ENCODE measurements at regions not wholly inside any gene's neighbourhood (a gene's known extent, or its start where the extent isn't known, plus 50 kb on each side); places are given as distances from the start of the nearest gene placed in this dataset.

DNA sequence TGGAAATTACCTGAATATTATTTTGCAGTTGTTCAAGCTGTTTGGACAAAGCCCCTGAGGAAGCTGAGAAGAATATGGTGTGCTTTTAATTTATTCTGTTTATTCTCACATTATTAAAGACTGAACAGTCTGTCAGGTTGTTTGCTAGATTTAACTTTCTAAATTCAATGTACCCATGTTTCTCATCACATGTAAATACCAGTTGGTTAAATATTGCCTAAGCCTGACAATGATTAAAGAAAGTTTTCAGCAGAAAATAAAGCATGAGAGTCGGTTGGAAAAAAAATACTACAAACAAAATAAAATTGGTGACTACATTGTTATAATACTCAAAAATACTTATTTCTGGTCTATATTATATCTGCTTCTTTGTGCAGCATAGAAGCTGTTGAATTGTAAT, 1974.7 kb downstream of the ARAP2 start:
- Histone ChIP-seq H3K27me3 (no peaks in the 10 kb centered on the region), H3K4me3 (peak overlapping the region; percentile 8 to 44 (median 37)), H3K36me3 (no peaks in the 10 kb centered on the region), H3K9me3 (no peaks in the 10 kb centered on the region), H3K4me1 (no peaks in the 10 kb centered on the region), H3K27ac (peak overlapping the region in 2 of 3 donors; percentile 57 to 70)
- 28% methylated on average over 1 of the region's 1 CpG for WGBS (ENCODE audit: insufficient coverage, low coverage, low lambda C conversion rate, missing lambda C conversion rate)
- peak; percentile 41 for TF ChIP-seq POLR2A (IDR thresholded peaks at IDR 0.05)
- TF ChIP-seq, protein P1, sequence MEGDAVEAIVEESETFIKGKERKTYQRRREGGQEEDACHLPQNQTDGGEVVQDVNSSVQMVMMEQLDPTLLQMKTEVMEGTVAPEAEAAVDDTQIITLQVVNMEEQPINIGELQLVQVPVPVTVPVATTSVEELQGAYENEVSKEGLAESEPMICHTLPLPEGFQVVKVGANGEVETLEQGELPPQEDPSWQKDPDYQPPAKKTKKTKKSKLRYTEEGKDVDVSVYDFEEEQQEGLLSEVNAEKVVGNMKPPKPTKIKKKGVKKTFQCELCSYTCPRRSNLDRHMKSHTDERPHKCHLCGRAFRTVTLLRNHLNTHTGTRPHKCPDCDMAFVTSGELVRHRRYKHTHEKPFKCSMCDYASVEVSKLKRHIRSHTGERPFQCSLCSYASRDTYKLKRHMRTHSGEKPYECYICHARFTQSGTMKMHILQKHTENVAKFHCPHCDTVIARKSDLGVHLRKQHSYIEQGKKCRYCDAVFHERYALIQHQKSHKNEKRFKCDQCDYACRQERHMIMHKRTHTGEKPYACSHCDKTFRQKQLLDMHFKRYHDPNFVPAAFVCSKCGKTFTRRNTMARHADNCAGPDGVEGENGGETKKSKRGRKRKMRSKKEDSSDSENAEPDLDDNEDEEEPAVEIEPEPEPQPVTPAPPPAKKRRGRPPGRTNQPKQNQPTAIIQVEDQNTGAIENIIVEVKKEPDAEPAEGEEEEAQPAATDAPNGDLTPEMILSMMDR (IDR thresholded peaks at IDR 0.05) = no peak
- DNase-seq (no peak), ATAC-seq (peak; percentile 62 to 87 (median 76))
- intact Hi-C loops (cut with DNase I) = no loop called here

DNA sequence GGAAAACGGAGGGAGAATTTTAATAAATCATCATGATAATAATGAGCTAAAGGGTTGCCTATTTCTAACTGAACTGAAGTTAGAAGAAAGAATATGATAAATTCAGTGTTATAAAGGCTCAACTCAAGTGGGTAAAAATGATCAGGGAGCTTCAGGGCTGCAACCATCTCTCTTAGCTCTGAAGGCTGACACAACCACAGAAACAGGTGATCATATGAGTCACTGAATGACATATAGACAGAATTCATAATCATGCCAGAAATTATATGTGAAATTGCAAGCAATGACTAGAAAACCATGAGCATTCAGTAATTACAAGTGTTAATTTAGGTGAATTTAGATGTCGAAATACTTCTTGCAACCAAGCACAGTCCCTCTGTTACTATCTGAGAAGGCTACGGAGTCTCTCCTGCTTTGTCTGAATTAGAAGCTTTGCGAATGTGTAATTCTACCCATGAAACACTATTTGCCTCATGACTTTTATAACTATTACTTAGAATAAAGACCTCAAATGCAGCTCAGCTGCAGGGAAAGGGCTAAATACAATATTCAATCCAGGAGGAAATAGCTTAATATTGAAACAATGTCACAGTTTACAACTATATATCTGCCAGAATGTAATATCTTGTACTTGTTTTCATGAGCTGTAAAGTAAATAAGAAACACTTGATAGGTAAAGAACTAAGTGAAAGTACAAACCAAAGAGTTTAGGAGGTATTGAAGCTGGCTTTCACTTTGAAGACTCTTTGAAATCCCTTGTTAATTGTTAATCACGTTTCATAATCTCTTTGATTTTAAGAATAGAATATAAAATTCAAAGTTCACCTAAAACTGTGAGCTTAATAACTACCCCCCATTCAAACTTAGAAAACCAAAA, 1972.6 kb downstream of the ARAP2 start:
- H3K27me3 ChIP-seq = no peaks in the 10 kb centered on the region
- ATAC-seq (peak; percentile 73 to 74 (median 74)), DNase-seq (no peak)
- WGBS (ENCODE audit: insufficient coverage, low coverage, low lambda C conversion rate, missing lambda C conversion rate) = 29% methylated on average over 5 of the region's 5 CpGs
- TF ChIP-seq, protein P1 (IDR thresholded peaks at IDR 0.05) = no peak
- TF ChIP-seq POLR2A (IDR thresholded peaks at IDR 0.05) = no peak
- H3K27ac ChIP-seq = peak overlapping the region; percentile 8 to 72 (median 70)
- no peaks in the 10 kb centered on the region for H3K9me3 ChIP-seq
- H3K4me3 ChIP-seq = peak overlapping the region in 1 of 3 donors; percentile 23
- no peaks in the 10 kb centered on the region for H3K4me1 ChIP-seq
- intact Hi-C loops (cut with DNase I) = no loop called here
- H3K36me3 ChIP-seq = no peaks in the 10 kb centered on the region

DNA sequence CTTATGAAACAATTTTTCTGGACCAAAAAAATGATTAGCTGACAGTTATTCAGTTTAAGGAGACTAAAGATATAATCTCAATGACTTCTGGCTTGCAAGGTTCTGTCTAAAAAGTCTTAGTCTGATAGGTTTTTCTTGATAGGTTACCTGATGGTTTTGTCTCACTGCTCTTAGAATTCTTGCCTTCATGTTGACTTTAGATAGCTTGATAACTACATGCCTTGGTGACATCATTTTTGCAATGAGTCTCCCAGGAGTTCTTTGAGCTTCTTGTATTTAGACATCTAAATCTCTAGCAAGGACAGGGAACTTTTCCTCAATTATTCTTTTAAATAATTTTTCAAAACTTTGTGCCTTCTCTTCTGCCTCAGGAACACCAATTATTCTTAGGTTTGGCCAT, 1965.3 kb downstream of the ARAP2 start:
- Histone ChIP-seq H3K27me3 (no peaks in the 10 kb centered on the region), H3K4me3 (no peak overlapping the region), H3K36me3 (no peaks in the 10 kb centered on the region), H3K9me3 (no peaks in the 10 kb centered on the region), H3K4me1 (no peaks in the 10 kb centered on the region), H3K27ac (no peak overlapping the region)
- ATAC-seq = no peak
- TF ChIP-seq, protein P1 (IDR thresholded peaks at IDR 0.05) = no peak
- no peak for TF ChIP-seq POLR2A (IDR thresholded peaks at IDR 0.05)
- no peak for DNase-seq
- intact Hi-C loops (cut with DNase I) = no loop called here

DNA sequence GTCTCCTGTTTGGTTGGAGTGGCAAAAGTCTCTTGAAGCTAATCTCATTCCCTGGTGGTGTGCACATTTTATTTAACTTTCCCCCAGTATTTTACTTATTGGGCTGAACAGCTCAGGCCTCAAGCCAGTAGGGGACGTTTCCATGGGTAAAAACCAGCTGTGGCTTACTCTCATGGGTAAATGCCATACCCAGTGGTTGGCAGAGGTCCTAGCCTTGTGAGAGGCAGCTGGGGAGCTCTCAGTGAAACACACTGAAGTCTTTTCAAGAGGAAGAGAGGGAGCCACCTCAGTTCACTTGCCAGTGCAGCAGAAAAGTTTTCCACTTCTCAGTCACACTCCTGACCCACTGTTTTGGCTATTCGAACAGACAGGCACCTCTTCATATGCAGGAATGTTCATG, 1964.2 kb downstream of the ARAP2 start:
- Histone ChIP-seq H3K27me3 (no peaks in the 10 kb centered on the region), H3K36me3 (no peaks in the 10 kb centered on the region), H3K4me1 (no peaks in the 10 kb centered on the region), H3K9me3 (no peaks in the 10 kb centered on the region), H3K27ac (no peak overlapping the region), H3K4me3 (no peak overlapping the region)
- intact Hi-C loops (cut with DNase I) = no loop called here
- DNase-seq (no peak), ATAC-seq (no peak)
- TF ChIP-seq, protein P1 (IDR thresholded peaks at IDR 0.05) = no peak
- TF ChIP-seq POLR2A (IDR thresholded peaks at IDR 0.05) = no peak
- 63% methylated on average over 2 of the region's 2 CpGs for WGBS (ENCODE audit: insufficient coverage, low coverage, low lambda C conversion rate, missing lambda C conversion rate)

Data from right lobe of liver (tissue), 6 donors.